GM13977 (cell line): ENCODE measurements at regions not wholly inside any gene's neighbourhood (a gene's known extent, or its start where the extent isn't known, plus 50 kb on each side); places are given as distances from the start of the nearest gene placed in this dataset.

Source experiments
- DNase-seq: peaks from one replicate; pipeline ENCODE4 v3.0.0; 2012; ENCODE audit warnings: low spot score
- in situ Hi-C: fragments of 300-500 bp; cut with MboI; formaldehyde crosslinking; loops from one replicate; pipeline ENCODE4 v1.12.0; 2022; ENCODE audit warnings: low sequenced_read_pairs, low pct_unique_long_range_greater_than_20kb, mixed read lengths, inconsistent platforms; ENCODE audit not compliant: unreplicated experiment
- TF ChIP-seq, protein P1 (sequence below): IDR thresholded peaks from 2 replicates; pipeline ENCODE4 v1.5.1; 2012; ENCODE audit warnings: mild to moderate bottlenecking, control low read depth; ENCODE audit not compliant: insufficient read depth; ENCODE audit errors: extremely low read depth, missing control alignments

DNA sequence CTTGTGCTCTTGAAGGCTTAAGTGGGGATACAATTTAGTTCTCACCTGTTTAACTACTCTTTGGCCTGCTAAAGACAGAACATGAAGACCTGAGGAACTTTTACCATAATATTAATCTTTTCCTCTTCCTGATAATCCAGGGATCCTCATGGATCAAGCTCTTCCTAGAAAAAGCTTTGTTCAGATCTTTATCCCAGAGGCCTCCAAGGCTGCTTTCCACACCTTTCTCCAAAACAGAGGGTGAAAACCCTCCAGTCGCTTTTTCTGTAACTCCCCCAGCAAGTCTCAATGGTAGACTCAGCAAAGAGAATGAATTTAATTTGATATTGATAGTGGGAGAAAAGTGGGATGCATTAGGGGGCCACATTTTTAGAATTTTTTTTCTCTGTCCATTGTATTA lies 203.6 kb downstream of the CGGBP1 start:
- DNase-seq, result no peak
- TF ChIP-seq, protein P1, sequence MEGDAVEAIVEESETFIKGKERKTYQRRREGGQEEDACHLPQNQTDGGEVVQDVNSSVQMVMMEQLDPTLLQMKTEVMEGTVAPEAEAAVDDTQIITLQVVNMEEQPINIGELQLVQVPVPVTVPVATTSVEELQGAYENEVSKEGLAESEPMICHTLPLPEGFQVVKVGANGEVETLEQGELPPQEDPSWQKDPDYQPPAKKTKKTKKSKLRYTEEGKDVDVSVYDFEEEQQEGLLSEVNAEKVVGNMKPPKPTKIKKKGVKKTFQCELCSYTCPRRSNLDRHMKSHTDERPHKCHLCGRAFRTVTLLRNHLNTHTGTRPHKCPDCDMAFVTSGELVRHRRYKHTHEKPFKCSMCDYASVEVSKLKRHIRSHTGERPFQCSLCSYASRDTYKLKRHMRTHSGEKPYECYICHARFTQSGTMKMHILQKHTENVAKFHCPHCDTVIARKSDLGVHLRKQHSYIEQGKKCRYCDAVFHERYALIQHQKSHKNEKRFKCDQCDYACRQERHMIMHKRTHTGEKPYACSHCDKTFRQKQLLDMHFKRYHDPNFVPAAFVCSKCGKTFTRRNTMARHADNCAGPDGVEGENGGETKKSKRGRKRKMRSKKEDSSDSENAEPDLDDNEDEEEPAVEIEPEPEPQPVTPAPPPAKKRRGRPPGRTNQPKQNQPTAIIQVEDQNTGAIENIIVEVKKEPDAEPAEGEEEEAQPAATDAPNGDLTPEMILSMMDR, result no peak
- in situ Hi-C loops, result no loop called here

DNA sequence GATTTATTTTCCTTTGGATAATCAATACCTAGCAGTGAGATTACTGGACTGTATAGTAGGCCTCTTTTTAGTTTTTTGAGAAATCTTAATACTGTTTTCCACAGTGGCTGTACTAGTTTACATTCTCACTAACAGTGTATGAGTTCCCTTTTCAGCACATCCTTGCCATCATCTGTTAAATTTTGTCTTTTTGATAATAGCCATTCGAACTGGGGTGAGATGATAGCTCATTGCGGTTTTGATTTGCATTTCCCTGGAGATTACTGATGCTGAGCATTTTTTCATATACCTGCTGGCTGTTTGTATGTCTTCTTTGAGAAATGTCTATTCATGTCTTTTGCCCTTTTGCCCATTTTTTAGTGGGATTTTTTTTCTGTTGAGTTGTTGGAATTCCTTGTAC lies 210.8 kb downstream of the CGGBP1 start:
- in situ Hi-C loops, result no loop called here
- DNase-seq, result no peak

DNA sequence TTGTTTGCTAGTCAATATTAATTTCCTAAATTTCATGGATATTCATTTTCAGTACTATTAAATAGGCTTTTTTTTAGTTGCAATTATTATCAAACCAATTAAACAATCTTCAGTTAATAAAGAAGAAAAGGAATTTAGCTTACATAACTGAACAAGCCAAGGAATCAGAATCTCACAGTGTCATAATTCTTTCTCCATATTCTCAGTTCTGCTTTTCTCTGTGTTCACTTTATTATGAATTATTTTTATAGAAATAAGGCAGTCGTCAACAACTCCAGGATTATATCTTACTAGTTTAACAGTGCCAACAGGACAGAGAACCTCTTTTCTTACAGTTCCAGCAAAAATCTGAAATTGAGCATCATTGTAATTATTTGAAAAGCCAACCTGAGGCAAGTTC lies 221.7 kb downstream of the CGGBP1 start:
- in situ Hi-C loops, result no loop called here
- DNase-seq, result no peak
- TF ChIP-seq, protein P1, result no peak

More for the DNA sequence above, 210.8 kb downstream of the CGGBP1 start:
- TF ChIP-seq, protein P1, result no peak

DNA sequence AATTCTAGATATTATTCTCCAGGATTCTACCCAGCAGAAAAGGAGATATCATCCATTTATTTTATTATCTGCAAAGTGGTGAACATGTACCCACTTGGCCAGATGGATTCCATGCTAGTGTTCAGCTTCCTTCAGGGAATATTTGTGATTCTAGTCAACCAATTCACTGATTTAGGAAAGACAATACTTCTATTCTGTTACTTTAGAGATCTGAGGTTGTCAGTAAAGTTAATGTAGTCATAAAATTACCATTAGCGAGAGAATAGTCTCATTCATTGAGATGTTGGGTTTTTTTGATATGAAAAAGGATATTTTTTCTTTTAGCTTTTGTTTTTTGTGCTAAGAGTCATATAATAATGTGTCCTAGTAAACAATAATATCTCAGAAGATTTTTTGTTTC lies 222.8 kb downstream of the CGGBP1 start:
- TF ChIP-seq, protein P1, result no peak
- in situ Hi-C loops, result no loop called here

DNA sequence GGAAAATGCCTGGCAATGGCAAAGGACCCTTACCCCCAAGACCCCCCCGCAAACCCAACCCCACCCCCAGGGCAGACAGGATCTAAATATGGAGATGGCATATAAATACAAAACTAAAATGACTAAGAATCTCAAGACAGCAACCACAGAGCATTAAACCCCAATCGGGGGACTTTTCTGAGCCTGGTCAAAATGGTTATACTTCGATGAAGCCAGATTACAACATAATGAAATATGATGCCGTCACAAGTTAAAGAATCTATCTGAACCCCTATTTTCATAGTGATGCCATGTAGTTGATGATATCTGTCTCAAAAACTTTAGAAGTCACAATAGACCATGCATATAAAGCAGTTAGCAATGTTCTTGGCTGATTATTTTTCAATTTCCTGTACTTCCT lies 223.6 kb downstream of the CGGBP1 start:
- TF ChIP-seq, protein P1, result no peak
- in situ Hi-C loops, result no loop called here
- no peak for DNase-seq

More for the DNA sequence above, 222.8 kb downstream of the CGGBP1 start:
- no peak for DNase-seq

DNA sequence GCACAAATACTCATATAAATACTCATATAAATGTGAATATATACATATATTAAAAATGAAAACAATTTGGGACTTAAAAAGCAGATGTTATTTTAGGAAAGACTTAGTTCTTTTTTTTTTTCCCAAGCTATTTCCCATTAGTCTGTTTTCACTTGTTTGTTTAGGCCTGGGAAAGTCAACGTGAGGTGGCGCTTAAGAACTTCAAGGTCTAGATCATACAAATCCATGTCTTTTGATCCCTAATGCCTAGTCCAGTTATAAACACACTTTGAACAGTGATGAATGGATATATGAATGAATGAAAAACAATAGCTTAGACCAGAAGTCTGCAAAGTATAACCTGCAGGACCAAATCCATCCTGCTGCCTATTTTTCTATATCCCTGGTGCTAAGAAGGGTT lies 224.5 kb downstream of the CGGBP1 start:
- TF ChIP-seq, protein P1, result no peak
- DNase-seq, result no peak
- in situ Hi-C loops, result no loop called here

DNA sequence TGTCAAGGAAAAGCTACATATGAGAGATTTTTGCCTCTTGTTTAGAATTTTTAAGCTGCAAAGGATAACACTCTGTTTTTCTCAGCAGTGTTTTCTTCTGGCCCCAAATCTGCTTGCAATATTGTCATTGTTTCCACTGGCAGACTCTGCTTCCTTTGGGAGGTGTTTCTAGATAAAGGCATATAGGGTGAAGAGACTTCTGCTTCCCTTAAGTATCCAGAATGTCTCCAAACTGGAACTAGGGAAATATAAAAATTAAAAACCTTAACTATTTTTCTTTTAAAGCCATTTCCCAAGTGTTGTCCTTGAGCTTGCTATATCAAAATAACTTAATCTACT lies 225.8 kb downstream of the CGGBP1 start:
- TF ChIP-seq, protein P1, result no peak
- in situ Hi-C loops, result no loop called here
- no peak for DNase-seq
